Calu3 (cell line): ENCODE measurements at regions not wholly inside any gene's neighbourhood (a gene's known extent, or its start where the extent isn't known, plus 50 kb on each side); places are given as distances from the start of the nearest gene placed in this dataset.

Experiments used
- BruUV-seq: library from RNA; stranded (reverse); fragments of 400-500 nt; replicated peaks from 2 replicates; lab custom pipeline; 2021; lab: Mats Ljungman, UMichigan
- CTCF ChIA-PET: fragments of 300-600 bp; sonication (Branson Sonifier 250); formaldehyde crosslinking; loops from one replicate; lab custom pipeline; 2022; ENCODE audit warnings: antibody characterized with exemption; lab: Charles Lee
- DNase-seq: peaks from one replicate; pipeline ENCODE4 v3.0.0; 2022
- H3K27ac Mint-ChIP-seq: one replicate; pipeline ENCODE4 v1.8.0; 2022; ENCODE audit warnings: mixed read lengths; ENCODE audit not compliant: unreplicated experiment
- H3K27me3 Mint-ChIP-seq: one replicate; pipeline ENCODE4 v1.8.0; 2022; ENCODE audit warnings: mixed read lengths; ENCODE audit not compliant: unreplicated experiment
- H3K36me3 Mint-ChIP-seq: one replicate; pipeline ENCODE4 v1.8.0; 2022; ENCODE audit warnings: mild to moderate bottlenecking, moderate library complexity, mixed read lengths; ENCODE audit not compliant: insufficient read depth, unreplicated experiment
- H3K4me1 Mint-ChIP-seq: one replicate; pipeline ENCODE4 v1.8.0; 2022; ENCODE audit warnings: mild to moderate bottlenecking, low read depth, mixed read lengths; ENCODE audit not compliant: unreplicated experiment
- H3K4me3 Mint-ChIP-seq: one replicate; pipeline ENCODE4 v1.8.0; 2022; ENCODE audit warnings: mild to moderate bottlenecking, low read depth, moderate library complexity, mixed read lengths; ENCODE audit not compliant: unreplicated experiment
- H3K9me3 Mint-ChIP-seq: one replicate; pipeline ENCODE4 v1.8.0; 2022; ENCODE audit warnings: low read depth, mixed read lengths; ENCODE audit not compliant: unreplicated experiment
- intact Hi-C: fragments of 100-400 bp; cut with micrococcal nuclease; formaldehyde crosslinking; loops from one replicate; pipeline ENCODE4 v1.10.0; 2022; ENCODE audit not compliant: unreplicated experiment
- TF ChIP-seq, protein P1 (sequence below): fragments of 200-600 bp; IDR thresholded peaks from one replicate; pipeline ENCODE4 v1.8.0; 2022; ENCODE audit warnings: antibody characterized with exemption; ENCODE audit not compliant: unreplicated experiment

DNA sequence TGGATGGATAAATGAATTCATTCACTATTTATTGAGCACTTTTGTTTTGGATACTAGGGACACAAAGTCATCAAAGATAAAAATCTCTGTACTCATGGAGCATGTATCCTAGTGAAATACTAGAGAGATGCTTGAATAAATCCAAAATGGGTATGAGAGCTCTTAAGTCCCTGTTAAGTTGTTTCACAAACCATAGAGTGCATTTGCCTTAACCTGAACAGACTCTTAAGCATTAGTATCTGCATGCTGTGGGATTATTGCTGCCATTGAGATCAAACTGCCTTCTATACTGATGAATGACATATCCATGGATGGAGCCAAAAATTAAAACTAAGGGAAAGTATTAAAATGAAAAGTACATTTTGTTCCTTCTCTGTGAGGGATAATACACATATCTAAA, 206.5 kb upstream of the KRR1 start:
- TF ChIP-seq, protein P1, sequence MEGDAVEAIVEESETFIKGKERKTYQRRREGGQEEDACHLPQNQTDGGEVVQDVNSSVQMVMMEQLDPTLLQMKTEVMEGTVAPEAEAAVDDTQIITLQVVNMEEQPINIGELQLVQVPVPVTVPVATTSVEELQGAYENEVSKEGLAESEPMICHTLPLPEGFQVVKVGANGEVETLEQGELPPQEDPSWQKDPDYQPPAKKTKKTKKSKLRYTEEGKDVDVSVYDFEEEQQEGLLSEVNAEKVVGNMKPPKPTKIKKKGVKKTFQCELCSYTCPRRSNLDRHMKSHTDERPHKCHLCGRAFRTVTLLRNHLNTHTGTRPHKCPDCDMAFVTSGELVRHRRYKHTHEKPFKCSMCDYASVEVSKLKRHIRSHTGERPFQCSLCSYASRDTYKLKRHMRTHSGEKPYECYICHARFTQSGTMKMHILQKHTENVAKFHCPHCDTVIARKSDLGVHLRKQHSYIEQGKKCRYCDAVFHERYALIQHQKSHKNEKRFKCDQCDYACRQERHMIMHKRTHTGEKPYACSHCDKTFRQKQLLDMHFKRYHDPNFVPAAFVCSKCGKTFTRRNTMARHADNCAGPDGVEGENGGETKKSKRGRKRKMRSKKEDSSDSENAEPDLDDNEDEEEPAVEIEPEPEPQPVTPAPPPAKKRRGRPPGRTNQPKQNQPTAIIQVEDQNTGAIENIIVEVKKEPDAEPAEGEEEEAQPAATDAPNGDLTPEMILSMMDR: no peak
- DNase-seq: no peak
- intact Hi-C loops: no loop called here
- BruUV-seq: no TSS peak
- Mint-ChIP-seq H3K9me3 (no peaks in the 10 kb centered on the region), H3K4me1 (peaks cover 57% of the 10 kb centered on the region), H3K4me3 (no peak overlapping the region), H3K27me3 (no peaks in the 10 kb centered on the region), H3K36me3 (peaks cover 13% of the 10 kb centered on the region), H3K27ac (no peak overlapping the region)
- CTCF ChIA-PET: no interaction called here

DNA sequence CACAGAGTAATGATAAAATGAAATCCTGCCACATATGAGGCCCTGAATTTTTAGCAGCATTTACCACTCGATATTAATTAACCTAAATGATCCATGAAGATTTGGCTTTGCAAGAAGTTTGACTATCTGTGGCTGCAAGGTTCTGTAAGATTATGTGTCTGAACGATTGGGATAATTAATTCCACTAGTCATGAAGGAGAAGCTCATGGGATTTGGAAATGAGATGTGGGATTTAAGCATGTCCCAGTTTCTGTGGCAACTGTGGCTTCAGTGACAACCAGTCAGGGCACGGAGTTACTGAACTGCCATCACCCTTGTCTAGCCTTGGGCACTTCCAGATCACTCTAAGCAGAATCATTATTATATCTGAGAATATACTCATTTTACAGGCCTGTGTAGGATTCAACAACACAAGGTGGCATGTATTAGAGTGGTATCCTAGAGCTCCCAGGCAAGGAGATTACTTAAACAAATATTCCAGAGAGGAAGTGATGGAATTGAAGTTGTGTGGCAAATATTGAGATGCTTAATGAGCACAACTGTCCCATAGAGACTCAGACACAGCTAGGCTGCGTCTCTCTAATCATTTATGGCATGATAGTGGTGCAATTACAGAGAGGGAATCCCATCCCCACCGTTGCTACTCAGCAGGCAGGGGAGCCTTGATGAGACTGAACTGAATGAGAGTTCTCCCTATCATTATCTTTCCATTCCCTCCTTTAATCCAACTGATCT, 205.0 kb upstream of the KRR1 start:
- intact Hi-C loops: no loop called here
- TF ChIP-seq, protein P1: no peak
- no peaks in the 10 kb centered on the region for H3K27me3 Mint-ChIP-seq
- H3K4me3 Mint-ChIP-seq: no peak overlapping the region
- no TSS peak for BruUV-seq
- CTCF ChIA-PET: no interaction called here
- H3K27ac Mint-ChIP-seq: no peak overlapping the region
- no peak for DNase-seq
- no peaks in the 10 kb centered on the region for H3K9me3 Mint-ChIP-seq
- H3K36me3 Mint-ChIP-seq: peaks cover 8% of the 10 kb centered on the region
- H3K4me1 Mint-ChIP-seq: peaks cover 52% of the 10 kb centered on the region

DNA sequence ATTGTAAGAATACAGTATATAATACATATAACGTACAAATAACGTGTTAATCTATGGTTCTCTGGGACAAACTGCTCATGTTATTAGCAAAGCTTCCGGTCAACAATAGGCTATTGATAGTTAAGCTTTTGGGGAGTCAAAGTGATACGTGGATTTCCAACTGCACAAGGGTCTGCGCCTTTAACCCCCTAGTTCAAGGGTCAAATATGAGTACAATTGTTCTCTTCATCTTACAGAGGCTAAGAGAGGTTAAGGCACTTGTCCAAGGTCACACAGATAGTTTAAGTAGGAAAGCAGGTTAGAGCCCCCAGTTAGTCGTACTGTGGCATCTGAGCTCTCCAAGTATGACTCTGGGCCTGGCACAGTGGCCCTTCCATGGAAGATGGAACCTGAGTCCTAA, 204.3 kb upstream of the KRR1 start:
- no TSS peak for BruUV-seq
- intact Hi-C loops: no loop called here
- H3K4me3 Mint-ChIP-seq: no peak overlapping the region
- no peaks in the 10 kb centered on the region for H3K9me3 Mint-ChIP-seq
- no peak for DNase-seq
- CTCF ChIA-PET: no interaction called here
- TF ChIP-seq, protein P1: no peak
- peaks cover 8% of the 10 kb centered on the region for H3K36me3 Mint-ChIP-seq
- no peaks in the 10 kb centered on the region for H3K27me3 Mint-ChIP-seq
- no peak overlapping the region for H3K27ac Mint-ChIP-seq
- peaks cover 52% of the 10 kb centered on the region for H3K4me1 Mint-ChIP-seq

DNA sequence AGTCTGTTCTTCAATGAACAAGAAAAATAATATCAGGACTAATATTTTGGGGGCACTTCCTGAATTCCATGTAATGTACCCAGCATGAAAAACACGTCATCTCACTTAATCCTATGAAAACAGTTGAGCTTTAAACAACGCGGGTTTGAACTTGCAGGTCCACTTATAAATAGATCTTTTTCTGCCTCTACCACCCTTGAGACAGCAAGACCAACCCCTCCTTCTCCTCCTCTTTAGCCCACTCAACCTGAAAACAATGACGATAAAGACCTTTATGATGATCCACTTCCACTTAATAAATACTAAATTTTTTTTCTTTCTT, 203.9 kb upstream of the KRR1 start:
- H3K4me1 Mint-ChIP-seq: peaks cover 52% of the 10 kb centered on the region
- no peaks in the 10 kb centered on the region for H3K27me3 Mint-ChIP-seq
- H3K36me3 Mint-ChIP-seq: peaks cover 8% of the 10 kb centered on the region
- no peaks in the 10 kb centered on the region for H3K9me3 Mint-ChIP-seq
- intact Hi-C loops: no loop called here
- DNase-seq: no peak
- no peak overlapping the region for H3K4me3 Mint-ChIP-seq
- CTCF ChIA-PET: no interaction called here
- H3K27ac Mint-ChIP-seq: peak overlapping the region; percentile 62
- no TSS peak for BruUV-seq
- TF ChIP-seq, protein P1: no peak
